ENCODE measurements at regions not wholly inside any gene's neighbourhood (a gene's known extent, or its start where the extent isn't known, plus 50 kb on each side); places are given as distances from the start of the nearest gene placed in this dataset.

DNA sequence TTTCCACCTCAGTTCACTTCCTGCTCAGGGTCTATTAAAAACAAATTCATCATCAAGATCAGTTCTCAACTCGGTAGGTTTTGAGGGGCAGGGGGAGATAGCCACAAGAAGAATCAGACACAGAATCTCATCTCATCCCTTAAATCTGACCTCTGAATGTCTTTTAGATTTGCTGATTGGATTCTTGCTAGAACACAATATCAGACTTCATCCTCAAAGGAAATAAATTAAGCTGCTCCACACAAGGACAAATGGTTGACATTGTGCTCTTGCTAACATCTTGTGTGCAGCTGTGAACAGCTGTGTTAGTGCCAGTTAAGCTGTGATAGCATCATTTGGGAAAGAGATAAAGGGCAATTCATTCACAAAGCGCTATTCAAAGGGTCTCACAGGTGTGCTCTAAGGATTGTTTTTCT lies 184.0 kb upstream of the ADAMTS9 start:
- TF ChIP-seq, protein P1, sequence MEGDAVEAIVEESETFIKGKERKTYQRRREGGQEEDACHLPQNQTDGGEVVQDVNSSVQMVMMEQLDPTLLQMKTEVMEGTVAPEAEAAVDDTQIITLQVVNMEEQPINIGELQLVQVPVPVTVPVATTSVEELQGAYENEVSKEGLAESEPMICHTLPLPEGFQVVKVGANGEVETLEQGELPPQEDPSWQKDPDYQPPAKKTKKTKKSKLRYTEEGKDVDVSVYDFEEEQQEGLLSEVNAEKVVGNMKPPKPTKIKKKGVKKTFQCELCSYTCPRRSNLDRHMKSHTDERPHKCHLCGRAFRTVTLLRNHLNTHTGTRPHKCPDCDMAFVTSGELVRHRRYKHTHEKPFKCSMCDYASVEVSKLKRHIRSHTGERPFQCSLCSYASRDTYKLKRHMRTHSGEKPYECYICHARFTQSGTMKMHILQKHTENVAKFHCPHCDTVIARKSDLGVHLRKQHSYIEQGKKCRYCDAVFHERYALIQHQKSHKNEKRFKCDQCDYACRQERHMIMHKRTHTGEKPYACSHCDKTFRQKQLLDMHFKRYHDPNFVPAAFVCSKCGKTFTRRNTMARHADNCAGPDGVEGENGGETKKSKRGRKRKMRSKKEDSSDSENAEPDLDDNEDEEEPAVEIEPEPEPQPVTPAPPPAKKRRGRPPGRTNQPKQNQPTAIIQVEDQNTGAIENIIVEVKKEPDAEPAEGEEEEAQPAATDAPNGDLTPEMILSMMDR (IDR thresholded peaks at IDR 0.05): no peak
- TF ChIP-seq POLR2A (IDR thresholded peaks at IDR 0.05): no peak

All from thyroid gland (tissue), 4 donors.